H1 (cell line): ENCODE measurements at regions not wholly inside any gene's neighbourhood (a gene's known extent, or its start where the extent isn't known, plus 50 kb on each side); places are given as distances from the start of the nearest gene placed in this dataset.

Experiments used
- CTCF ChIA-PET: fragments of 300-600 bp; sonication (Branson Sonifier 250); formaldehyde crosslinking; loops from one replicate; lab custom pipeline; 2021; ENCODE audit not compliant: partially characterized antibody; lab: Charles Lee
- POLR2A ChIA-PET: fragments of 300-600 bp; sonication (Branson Sonifier 250); formaldehyde crosslinking; loops from one replicate; lab custom pipeline; 2021; ENCODE audit warnings: inconsistent platforms; ENCODE audit not compliant: partially characterized antibody; lab: Charles Lee
- DNase-seq, 2 experiments: peaks; one replicate each; pipeline versions ENCODE4 v3.0.0 to v3.0.0-alpha.2; 2010 to 2022; ENCODE audit warnings: low spot score in 2 of 2, low read depth in 1 of 2, mixed read lengths in 1 of 2
- FAIRE-seq: peaks from 2 replicates; lab custom pipeline; 2011; peaks lifted over from hg19 to GRCh38; lab: Jason Lieb, UNC
- H2AFZ ChIP-seq: 2 replicates; pipeline ENCODE4 v1.8.1; 2012; ENCODE audit warnings: low read length, inconsistent platforms
- H2AK5ac ChIP-seq: 2 replicates; pipeline ENCODE4 v1.6.1; 2013; ENCODE audit warnings: low read depth, low read length
- H2BK120ac ChIP-seq: replicated peaks from 2 replicates; pipeline ENCODE3; 2013; ENCODE audit warnings: low read depth, low read length, inconsistent platforms
- H2BK12ac ChIP-seq: 2 replicates; pipeline ENCODE4 v1.6.1; 2013; ENCODE audit warnings: low read depth, low read length
- H2BK15ac ChIP-seq: 2 replicates; pipeline ENCODE4 v1.6.1; 2013; ENCODE audit warnings: low read length
- H2BK20ac ChIP-seq: 2 replicates; pipeline ENCODE4 v1.6.1; 2013; ENCODE audit warnings: low read length
- H2BK5ac ChIP-seq: 2 replicates; pipeline ENCODE4 v1.6.1; 2013; ENCODE audit warnings: low read depth, low read length
- H3K14ac ChIP-seq: 2 replicates; pipeline ENCODE4 v1.6.1; 2013; ENCODE audit warnings: inconsistent platforms; ENCODE audit not compliant: insufficient read length
- H3K18ac ChIP-seq: 2 replicates; pipeline ENCODE4 v1.6.1; 2013; ENCODE audit warnings: low read length; ENCODE audit errors: extremely low read depth
- H3K23ac ChIP-seq: 2 replicates; pipeline ENCODE4 v1.6.1; 2013; ENCODE audit warnings: inconsistent platforms; ENCODE audit not compliant: insufficient read length
- H3K23me2 ChIP-seq: 2 replicates; pipeline ENCODE4 v1.6.1; 2013; ENCODE audit warnings: low read depth, low read length
- H3K27ac ChIP-seq: 2 replicates; pipeline ENCODE4 v1.6.1; 2011; ENCODE audit warnings: low read depth, low read length, inconsistent platforms
- H3K27me3 ChIP-seq, 4 experiments: replicated peaks in 1 of 4; 1 replicate in 1 of 4; 2 replicates in 3 of 4; pipeline versions ENCODE4 v1.6.1 to v1.8.1; 2011 to 2013; ENCODE audit warnings: low read length in 3 of 4, mild to moderate bottlenecking in 3 of 4, inconsistent platforms in 2 of 4, mixed read lengths in 2 of 4, moderate library complexity in 1 of 4; ENCODE audit not compliant: control insufficient read depth in 3 of 4, insufficient read depth in 3 of 4; ENCODE audit errors: extremely low read depth in 1 of 4
- H3K36me3 ChIP-seq, 4 experiments: 2 replicates each; pipeline versions ENCODE4 v1.6.1 to v1.8.1; 2011 to 2013; ENCODE audit warnings: mild to moderate bottlenecking in 4 of 4, low read length in 3 of 4, moderate library complexity in 2 of 4, control low read depth in 1 of 4, inconsistent platforms in 1 of 4; ENCODE audit not compliant: insufficient read depth in 4 of 4, control insufficient read depth in 2 of 4
- H3K4ac ChIP-seq: replicated peaks from 2 replicates; pipeline ENCODE3; 2013; ENCODE audit warnings: low read length, low read depth, mixed read lengths, inconsistent platforms; ENCODE audit not compliant: insufficient read length
- H3K4me1 ChIP-seq, 4 experiments: replicated peaks in 1 of 4; 1 replicate in 1 of 4; 2 replicates in 3 of 4; pipeline versions ENCODE4 v1.6.1 to v1.8.1; 2011 to 2013; ENCODE audit warnings: low read length in 3 of 4, inconsistent platforms in 2 of 4, mixed read lengths in 1 of 4; ENCODE audit not compliant: insufficient read depth in 4 of 4, control insufficient read depth in 3 of 4
- H3K4me2 ChIP-seq, 2 experiments: 2 replicates each; pipeline versions ENCODE4 v1.6.1 to v1.8.1; 2011 to 2013; ENCODE audit warnings: low read depth in 2 of 2, low read length in 2 of 2, control low read depth in 1 of 2, inconsistent platforms in 1 of 2, mild to moderate bottlenecking in 1 of 2; ENCODE audit not compliant: insufficient read depth in 1 of 2
- H3K4me3 ChIP-seq, 4 experiments: fragments of 200-600, 300-600 bp in 1 of 4; sonication (generic), shearing (Covaris generic), sonication (Bioruptor Twin) in 1 of 4; 2 replicates each; pipeline versions ENCODE4 v1.5.1 to v1.8.1; 2011 to 2016; ENCODE audit warnings: low read length in 4 of 4, low read depth in 3 of 4, control low read depth in 2 of 4, inconsistent platforms in 2 of 4, mild to moderate bottlenecking in 2 of 4, mixed read lengths in 1 of 4, moderate library complexity in 1 of 4; ENCODE audit not compliant: insufficient read depth in 2 of 4; ENCODE audit errors: extremely low read depth in 1 of 4
- H3K56ac ChIP-seq: replicated peaks from 2 replicates; pipeline ENCODE3; 2013; ENCODE audit warnings: low read depth, mild to moderate bottlenecking, mixed read lengths, low read length, inconsistent platforms; ENCODE audit not compliant: insufficient read length
- H3K79me1 ChIP-seq: 2 replicates; pipeline ENCODE4 v1.6.1; 2013; ENCODE audit warnings: low read depth, low read length, control low read depth
- H3K79me2 ChIP-seq, 2 experiments: 2 replicates each; pipeline versions ENCODE4 v1.6.1 to v1.8.1; 2012 to 2013; ENCODE audit warnings: low read length in 2 of 2, mild to moderate bottlenecking in 2 of 2, inconsistent platforms in 1 of 2; ENCODE audit not compliant: insufficient read depth in 2 of 2, control insufficient read depth in 1 of 2
- H3K9ac ChIP-seq, 4 experiments: replicated peaks in 1 of 4; 1 replicate in 1 of 4; 2 replicates in 3 of 4; pipeline versions ENCODE4 v1.6.1 to v1.8.1; 2011 to 2013; ENCODE audit warnings: low read depth in 3 of 4, low read length in 3 of 4, control low read depth in 2 of 4, mild to moderate bottlenecking in 2 of 4, moderate library complexity in 2 of 4, inconsistent platforms in 1 of 4; ENCODE audit errors: extremely low read depth in 1 of 4
- H3K9me3 ChIP-seq, 2 experiments: 2 replicates each; pipeline versions ENCODE4 v1.6.1 to v1.8.1; 2012 to 2013; ENCODE audit warnings: mild to moderate bottlenecking in 2 of 2, moderate library complexity in 2 of 2, control low read depth in 1 of 2, inconsistent platforms in 1 of 2, low read depth in 1 of 2, low read length in 1 of 2, mixed read lengths in 1 of 2; ENCODE audit not compliant: insufficient read depth in 2 of 2
- H4K20me1 ChIP-seq, 2 experiments: replicated peaks in 1 of 2; 2 replicates each; pipeline versions ENCODE3 to v1.8.1; 2011 to 2013; ENCODE audit warnings: inconsistent platforms in 2 of 2, low read length in 2 of 2, mild to moderate bottlenecking in 1 of 2; ENCODE audit not compliant: insufficient read depth in 2 of 2, control insufficient read depth in 1 of 2
- H4K5ac ChIP-seq: 2 replicates; pipeline ENCODE4 v1.6.1; 2013; ENCODE audit warnings: low read length, low read depth, mixed read lengths, inconsistent platforms; ENCODE audit not compliant: insufficient read length
- H4K8ac ChIP-seq: 2 replicates; pipeline ENCODE4 v1.8.0; 2013; ENCODE audit warnings: mild to moderate bottlenecking, moderate library complexity, low read length, inconsistent platforms; ENCODE audit not compliant: insufficient read depth; ENCODE audit errors: extremely low read depth
- H4K91ac ChIP-seq: replicated peaks from 2 replicates; pipeline ENCODE3; 2013; ENCODE audit warnings: low read length, mixed read lengths, inconsistent platforms; ENCODE audit not compliant: insufficient read length
- GTF2F1 ChIP-seq: IDR thresholded peaks from 2 replicates; pipeline ENCODE4 v1.6.1; 2012; ENCODE audit warnings: low read depth, low read length, improper control_type of control experiment, borderline replicate concordance
- POU5F1 ChIP-seq: IDR thresholded peaks from 2 replicates; pipeline ENCODE4 v1.6.1; 2011; ENCODE audit warnings: low read depth, mild to moderate bottlenecking, low read length, moderate library complexity
- WGBS, 2 experiments: shearing (Covaris generic) in 1 of 2; methylation state at CpG; one replicate each; pipeline versions ENCODE4 v1.1.6 to v1.1.7; 2013 to 2015; ENCODE audit warnings: low lambda C conversion rate in 2 of 2, mixed read lengths in 2 of 2, inconsistent platforms in 1 of 2, low coverage in 1 of 2, missing lambda C conversion rate in 1 of 2; ENCODE audit not compliant: insufficient replicate concordance in 2 of 2, insufficient coverage in 1 of 2, insufficient read length in 1 of 2; ENCODE audit errors: extremely low coverage in 1 of 2, missing lambda C conversion rate in 1 of 2; 5-methylcytosine and 5-hydroxymethylcytosine counted together

DNA sequence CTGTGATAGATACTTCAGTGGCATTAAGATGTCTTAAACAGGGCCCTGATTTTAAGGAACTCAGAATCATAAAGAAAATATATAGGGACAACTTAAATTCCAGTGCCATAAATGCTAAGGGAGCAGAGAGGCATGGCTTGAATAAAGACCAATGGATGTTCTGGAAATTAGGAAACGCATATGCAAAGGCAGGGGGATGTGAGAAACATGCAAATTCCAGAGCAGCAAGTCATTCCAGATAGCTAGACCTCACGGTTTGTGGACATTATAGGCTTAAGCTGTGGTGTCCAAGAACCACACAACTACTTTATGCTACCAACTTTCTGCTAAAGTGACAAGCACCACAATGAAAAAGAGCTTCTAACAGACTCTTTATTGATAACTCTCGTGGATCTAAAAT lies 132.6 kb upstream of the ANK2 start:
- no peak overlapping the region for H2AFZ ChIP-seq
- no peak for TF ChIP-seq GTF2F1
- TF ChIP-seq POU5F1 = 0 out of 2 replicates have a peak, but pooled peaks have one; percentile 56
- H3K27ac ChIP-seq = no peak overlapping the region
- no peak for DNase-seq
- H2BK5ac ChIP-seq = no peak overlapping the region
- no peak overlapping the region for H2AK5ac ChIP-seq
- H3K4me2 ChIP-seq = no peak overlapping the region
- H3K9me3 ChIP-seq = no peaks in the 10 kb centered on the region
- H3K9ac ChIP-seq = no peak overlapping the region
- peaks cover 0 to 3% (median 0%) of the 10 kb centered on the region in 4 experiments; a peak in 1 of 7 replicates for H3K4me1 ChIP-seq
- no peaks in the 10 kb centered on the region for H3K36me3 ChIP-seq
- peak; percentile 77 for FAIRE-seq
- WGBS, 2 experiments = 80% methylated on average over 3 of the region's 3 CpGs; no CpG with 5 or more reads in 1 of the 2 experiments
- no peak overlapping the region for H2BK15ac ChIP-seq
- H3K14ac ChIP-seq = no peak overlapping the region
- no peaks in the 10 kb centered on the region for H3K79me1 ChIP-seq
- H2BK12ac ChIP-seq = no peak overlapping the region
- H3K79me2 ChIP-seq = no peaks in the 10 kb centered on the region
- H2BK120ac ChIP-seq = no peak overlapping the region
- H3K4me3 ChIP-seq = no peak overlapping the region
- no peak overlapping the region for H4K8ac ChIP-seq
- no peak overlapping the region for H3K4ac ChIP-seq
- no peak overlapping the region for H4K5ac ChIP-seq
- no peak overlapping the region for H3K56ac ChIP-seq
- H3K27me3 ChIP-seq = no peaks in the 10 kb centered on the region
- no peak overlapping the region for H2BK20ac ChIP-seq
- H4K20me1 ChIP-seq = no peaks in the 10 kb centered on the region
- H4K91ac ChIP-seq = no peak overlapping the region
- ChIA-PET CTCF (interaction anchor here (2.0 to 3.4 kb wide), 2 partner anchors 21 to 23 kb away, joined by 6 to 14 read pairs; no protein-coding TSS in a partner anchor), POLR2A (interaction anchor here (0.7 to 1.8 kb wide), 2 partner anchors 18 to 158 kb away, joined by 3 to 4 read pairs; no protein-coding TSS in a partner anchor)
- no peaks in the 10 kb centered on the region for H3K23me2 ChIP-seq
- no peak overlapping the region for H3K23ac ChIP-seq
- H3K18ac ChIP-seq = no peak overlapping the region
